T-helper 9 cell (primary cell): ENCODE measurements at regions not wholly inside any gene's neighbourhood (a gene's known extent, or its start where the extent isn't known, plus 50 kb on each side); places are given as distances from the start of the nearest gene placed in this dataset.

ENCODE experiments used
- DNase-seq: peaks from one replicate; pipeline ENCODE4 v3.0.0-alpha.2; 2020

- no peak for DNase-seq
Observed at GRCh38 chr6:149150301-149150700, 167.2 kb upstream of the TAB2 start.

DNA sequence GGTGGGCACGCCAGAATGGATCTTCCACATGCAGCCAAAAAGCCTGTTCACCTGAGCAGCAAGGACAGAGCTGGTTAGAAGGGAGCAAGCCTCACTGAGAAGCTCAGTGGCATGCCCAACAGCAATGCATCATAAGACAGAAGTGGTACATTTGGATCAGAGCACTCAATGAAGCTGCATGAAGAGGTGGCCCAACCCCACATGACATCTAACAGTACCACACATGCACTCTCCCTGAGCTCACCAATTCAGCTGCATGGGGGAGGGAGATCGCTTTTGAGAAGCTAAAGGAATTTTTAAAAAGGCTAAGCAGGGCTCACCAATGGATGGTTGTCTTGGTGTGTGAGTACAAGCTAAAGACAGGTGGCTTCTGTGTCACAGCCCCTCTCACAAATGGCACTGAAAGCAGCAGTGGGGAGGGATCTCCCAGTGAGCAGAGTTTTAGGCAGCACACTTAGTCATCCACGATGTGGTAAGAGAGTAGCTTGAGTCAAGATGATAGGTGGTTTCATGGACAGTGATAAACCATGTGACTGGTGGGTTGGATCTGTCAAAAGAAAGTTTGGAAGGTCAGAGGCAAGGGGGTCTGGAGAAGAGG, 166.6 kb upstream of the TAB2 start:
- no peak for DNase-seq

GRCh38 chr6:149152521-149152920, 165.0 kb upstream of the TAB2 start:
- no peak for DNase-seq

DNA sequence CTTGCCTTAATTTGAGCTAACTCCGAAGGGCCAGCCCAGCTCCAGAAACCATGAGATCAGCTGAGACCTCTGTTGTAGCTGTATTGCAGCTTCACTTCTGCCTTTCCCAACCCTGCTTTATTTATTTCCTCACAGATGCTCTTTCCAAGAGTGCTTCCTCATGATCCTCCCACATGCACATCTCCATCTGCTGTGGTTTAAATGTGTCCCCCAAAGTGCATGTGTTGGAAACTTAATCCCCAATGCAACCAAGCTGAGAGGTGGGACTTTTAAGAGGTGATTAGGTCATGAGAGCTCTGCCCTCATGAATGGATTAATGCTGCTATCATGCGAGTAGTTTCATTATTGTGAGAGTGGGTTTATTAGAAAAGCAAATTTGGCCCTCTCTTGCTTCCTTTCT, 164.4 kb upstream of the TAB2 start:
- no peak for DNase-seq

GRCh38 chr6:149153693-149154092, 163.8 kb upstream of the TAB2 start:
- DNase-seq, result no peak

DNA sequence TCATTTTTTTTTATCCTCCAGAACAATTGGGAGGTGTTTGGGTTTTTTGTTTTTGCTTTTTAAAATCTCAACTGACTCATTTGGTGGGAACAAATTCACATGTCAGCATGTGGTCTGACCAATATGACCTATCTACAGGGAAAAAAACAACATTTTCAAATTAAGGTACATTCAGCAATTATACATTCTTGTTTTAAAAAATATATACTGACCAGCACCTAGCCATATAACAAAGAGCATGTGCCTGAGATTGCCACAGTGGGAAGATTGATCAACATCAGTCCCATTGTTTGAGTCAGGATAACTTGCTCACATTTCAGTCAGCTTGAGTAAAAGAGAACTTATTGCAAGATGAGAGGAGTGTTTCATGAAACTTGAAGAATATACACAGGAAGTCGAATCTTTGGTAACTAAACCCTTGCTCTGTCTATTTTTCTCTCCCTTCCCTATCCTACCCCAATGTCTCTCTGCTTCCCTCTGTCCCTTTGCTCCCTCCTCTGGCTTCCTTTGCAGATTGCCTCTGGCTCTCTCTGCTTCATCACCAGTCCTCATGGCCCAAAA, 163.2 kb upstream of the TAB2 start:
- no peak for DNase-seq

GRCh38 chr6:149157126-149157525, 160.4 kb upstream of the TAB2 start:
- no peak for DNase-seq

GRCh38 chr6:149158076-149158475, 159.4 kb upstream of the TAB2 start:
- DNase-seq, result no peak

DNA sequence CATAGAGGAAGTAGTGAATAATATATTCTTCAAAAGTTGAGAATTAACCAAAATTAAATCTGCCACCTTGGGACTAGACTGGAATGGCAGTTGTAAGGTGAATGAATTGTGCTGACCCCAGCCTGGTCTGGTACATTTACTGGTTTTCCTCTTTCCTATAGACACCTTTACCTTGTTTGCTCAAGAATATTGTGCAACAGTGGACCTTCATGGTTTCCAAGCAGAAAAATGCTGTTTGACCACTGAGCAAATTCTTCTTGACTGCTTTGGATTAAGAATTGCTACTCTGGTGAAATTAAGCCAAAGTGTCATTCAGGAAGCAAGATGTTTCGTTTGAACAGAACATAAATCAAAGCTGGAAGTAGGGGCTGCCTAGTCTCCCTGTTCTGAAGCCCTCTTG, 156.6 kb upstream of the TAB2 start:
- no peak for DNase-seq

DNA sequence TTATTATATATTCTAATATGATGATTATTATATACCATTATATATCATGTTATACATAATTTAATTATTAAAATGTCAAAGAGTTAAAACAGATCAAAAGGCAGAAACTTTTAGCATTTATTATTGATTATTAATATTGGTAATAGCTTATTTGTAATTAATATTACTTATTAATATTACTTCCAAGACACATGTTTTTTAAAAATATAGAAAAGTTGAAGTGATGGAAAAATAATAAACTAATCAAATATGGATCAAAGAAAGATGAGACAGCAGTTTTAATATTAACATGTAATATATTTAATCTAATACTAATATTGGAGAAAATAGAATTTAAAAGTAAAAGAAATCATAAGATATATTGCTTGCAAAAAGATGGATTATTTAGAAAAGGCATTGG, 154.6 kb upstream of the TAB2 start:
- no peak for DNase-seq

GRCh38 chr6:149164199-149164750, 153.2 kb upstream of the TAB2 start:
- DNase-seq, result no peak

GRCh38 chr6:149166336-149166735, 151.2 kb upstream of the TAB2 start:
- no peak for DNase-seq

DNA sequence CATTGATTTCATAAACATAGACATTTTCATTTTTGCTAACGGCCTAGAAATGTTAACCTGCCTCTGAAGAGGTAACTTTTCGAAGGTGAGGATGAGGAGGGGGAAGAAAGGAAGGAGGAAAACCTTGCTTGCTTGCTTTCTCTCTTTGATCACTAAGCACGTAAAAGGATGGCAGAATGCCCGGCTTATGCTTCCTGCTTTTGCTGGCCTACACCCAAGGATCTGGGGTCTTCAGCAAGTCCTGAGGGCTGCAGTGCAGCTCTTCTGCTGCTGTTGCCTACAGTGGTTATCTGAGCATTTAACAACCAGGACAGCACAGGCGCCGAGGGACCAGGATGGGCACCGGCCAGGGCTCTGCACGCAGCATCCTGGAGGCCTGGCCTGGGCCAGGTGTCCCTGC, 150.8 kb upstream of the TAB2 start:
- DNase-seq, result no peak

DNA sequence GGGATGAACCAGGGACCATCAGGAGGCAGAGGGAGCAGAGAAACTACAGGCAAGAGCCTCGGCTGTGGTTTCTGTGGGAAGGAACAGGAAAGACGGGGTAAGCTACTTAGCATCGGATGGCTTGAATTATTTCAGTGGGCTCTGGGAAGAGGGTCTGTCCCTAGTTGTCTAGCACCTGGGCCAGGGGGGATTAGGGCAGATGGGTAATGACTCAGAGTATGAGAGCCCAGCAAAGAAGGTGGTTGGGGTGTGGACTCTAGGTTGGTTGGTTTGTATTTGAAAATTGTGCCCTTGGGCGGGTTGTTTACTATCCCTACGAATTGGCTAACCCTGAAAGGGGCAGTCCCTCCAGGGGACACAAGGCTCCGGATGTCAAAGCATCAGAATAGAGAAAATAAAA, 148.5 kb upstream of the TAB2 start:
- DNase-seq, result no peak

DNA sequence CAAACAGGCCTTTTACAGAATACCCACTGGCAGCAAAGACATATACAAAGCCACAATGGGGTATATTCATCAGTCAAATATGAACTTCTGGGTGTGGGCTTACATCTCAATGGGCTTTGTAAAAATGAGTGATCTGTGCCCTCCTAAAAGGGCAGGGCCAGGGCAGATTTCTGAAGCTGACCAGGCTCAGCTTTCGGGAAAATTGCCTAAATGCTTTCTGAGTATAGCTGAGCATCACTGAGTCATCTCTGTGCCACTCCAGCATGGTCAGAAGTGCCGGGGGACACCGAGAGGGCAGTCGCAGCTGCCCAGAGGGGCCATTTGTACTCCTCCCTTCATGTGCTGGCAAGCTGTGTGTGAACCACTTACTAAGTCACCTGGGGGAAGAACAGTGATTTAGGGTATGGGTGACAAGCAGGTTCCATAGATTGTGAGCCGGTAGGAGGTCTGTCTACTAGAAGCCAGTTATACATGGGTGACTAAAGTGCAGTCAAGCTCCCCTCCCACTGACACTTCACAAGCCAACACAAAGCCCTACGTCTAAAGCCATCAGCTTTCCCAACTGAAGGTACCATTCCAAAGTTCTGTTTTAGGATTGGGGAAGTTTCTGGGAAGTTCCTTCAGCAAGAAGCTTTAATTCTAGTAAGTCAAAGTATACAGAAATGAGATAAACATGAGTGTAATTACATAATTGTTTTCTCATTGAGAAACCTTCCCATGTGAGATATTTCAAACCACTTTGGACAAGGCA, 147.6 kb upstream of the TAB2 start:
- no peak for DNase-seq

- DNase-seq, result no peak
Observed at GRCh38 chr6:149170564-149171452, 146.7 kb upstream of the TAB2 start.

DNA sequence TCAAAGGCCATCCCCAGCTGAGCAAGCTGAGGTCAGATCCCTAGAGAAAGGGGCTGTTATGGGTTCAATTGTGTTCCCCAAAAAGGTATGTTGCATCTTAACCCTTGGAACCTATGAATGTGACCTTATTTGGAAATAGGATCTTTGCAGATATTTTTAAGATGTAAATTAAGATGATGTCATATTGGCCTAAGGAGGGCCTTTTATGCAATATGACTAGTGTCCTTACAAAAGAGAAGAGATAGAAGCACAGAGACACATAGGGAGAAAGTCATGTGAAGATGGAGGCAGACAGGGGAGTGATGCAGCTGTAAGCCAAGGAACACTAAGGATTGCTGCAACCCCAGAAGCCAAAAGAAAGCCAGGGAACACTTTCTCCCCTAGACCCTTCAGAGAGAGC, 144.3 kb upstream of the TAB2 start:
- no peak for DNase-seq

- no peak for DNase-seq
Observed at GRCh38 chr6:149174962-149175361, 142.6 kb upstream of the TAB2 start.

DNA sequence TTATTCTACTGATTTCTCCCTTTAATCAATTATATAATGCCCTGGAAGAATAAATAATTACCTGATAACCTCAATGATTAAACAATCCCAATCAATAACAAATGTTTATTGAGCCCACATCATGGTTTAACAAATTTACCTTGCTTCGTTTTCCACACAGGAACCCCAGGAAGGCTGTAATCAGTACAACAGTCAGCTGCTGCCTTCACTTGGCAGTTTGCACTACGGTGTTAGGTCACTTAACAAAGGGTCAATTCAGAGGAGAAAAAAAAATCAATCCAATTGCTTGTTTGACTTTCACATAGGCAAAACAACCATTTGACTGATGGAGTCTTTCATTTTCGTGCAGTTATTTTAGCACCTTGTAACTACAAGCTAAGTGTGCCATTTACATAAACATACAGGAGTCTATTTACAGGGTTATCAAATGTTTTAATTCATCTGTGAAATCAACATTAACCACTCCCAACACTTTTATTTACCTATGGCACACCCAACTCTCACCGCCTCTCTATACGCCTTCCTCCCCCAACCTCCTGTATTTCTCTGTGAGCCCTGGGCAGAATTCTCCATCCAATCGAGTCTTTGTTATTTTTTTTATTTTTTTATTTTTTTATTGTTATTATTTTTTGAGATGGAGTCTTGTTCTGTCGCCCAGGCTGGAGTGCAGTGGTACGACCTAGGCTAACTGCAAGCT, 140.4 kb upstream of the TAB2 start:
- DNase-seq, result no peak

- DNase-seq, result no peak
Observed at GRCh38 chr6:149179431-149179830, 138.1 kb upstream of the TAB2 start.

GRCh38 chr6:149181304-149181703, 136.2 kb upstream of the TAB2 start:
- no peak for DNase-seq

- no peak for DNase-seq
Observed at GRCh38 chr6:149182262-149182661, 135.2 kb upstream of the TAB2 start.

GRCh38 chr6:149184523-149184922, 133.0 kb upstream of the TAB2 start:
- DNase-seq, result no peak
